Activated CD4-positive, alpha-beta T cell treated with anti-CD3 and anti-CD28 coated beads, Interleukin-10, Interleukin-2, amounts not matched to agents 100 ng/mL and 50 ng/mL, durations not matched to agents 16 hours and 8 hours (primary cell): ENCODE measurements at regions not wholly inside any gene's neighbourhood (a gene's known extent, or its start where the extent isn't known, plus 50 kb on each side); places are given as distances from the start of the nearest gene placed in this dataset.
"Not testable (repeated sequence)": the region's sequence is repeated elsewhere in the genome, so short reads cannot be mapped to it uniquely, and the experiment has no call there.

Experiments used
- DNase-seq: peaks from one replicate; pipeline ENCODE4 v3.0.0-alpha.2; 2020

DNA sequence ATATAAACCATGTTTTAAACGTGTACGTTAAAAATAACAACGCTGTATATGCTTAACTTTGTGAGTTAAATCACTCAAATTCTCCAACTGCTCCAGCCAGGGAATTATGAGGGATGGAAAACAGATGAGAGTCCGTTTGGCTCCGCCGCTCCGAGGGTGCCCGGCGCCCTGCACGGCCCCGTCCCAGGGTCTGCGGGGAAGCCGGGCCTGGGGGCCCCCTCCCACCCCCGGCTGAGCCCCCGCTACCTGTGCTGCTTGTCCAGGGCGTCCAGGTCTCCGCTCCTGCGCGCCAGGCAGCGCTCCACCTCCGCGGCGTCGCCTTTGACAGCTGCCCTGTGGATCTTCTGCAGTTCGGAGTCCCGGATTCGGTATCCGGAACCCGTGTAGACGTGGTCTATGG lies 415.5 kb downstream of the FOXD4L4 start:
- DNase-seq, result not testable (repeated sequence)

DNA sequence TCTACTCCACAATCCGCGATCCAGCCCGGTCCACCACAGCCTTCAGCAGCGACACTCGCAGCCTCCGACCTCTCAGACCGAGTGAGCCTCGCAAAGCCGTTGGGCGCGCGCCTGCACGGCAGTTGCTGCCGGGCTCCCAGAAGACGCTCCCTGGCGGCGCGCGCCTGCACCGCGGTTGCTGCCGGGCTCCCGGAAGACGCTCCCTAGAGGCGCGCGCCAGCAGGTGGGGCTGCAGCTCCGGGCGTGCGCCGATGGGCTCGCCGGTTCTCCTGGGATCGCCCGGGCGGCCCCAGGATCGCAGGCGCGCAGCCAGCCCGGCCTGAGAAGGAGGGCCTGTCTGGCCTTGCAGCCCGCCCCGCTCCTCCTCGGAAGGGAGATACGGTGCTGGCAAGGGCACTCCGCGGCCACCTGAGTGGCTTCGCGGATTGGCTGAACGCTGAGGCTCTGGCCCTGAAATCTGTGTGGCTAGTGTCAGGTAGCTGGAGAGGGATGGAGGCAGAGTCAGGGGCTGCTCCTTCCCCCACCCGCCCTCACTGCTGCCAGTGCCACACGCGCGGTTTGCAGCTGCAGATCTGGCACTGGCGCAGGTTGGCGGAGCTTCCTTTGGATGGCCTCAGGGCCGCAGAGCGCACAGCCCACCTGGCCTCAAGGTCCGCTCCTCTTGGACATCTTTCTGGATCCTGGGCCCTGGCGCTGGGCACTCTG lies 416.2 kb downstream of the FOXD4L4 start:
- peak; percentile 68 for DNase-seq

DNA sequence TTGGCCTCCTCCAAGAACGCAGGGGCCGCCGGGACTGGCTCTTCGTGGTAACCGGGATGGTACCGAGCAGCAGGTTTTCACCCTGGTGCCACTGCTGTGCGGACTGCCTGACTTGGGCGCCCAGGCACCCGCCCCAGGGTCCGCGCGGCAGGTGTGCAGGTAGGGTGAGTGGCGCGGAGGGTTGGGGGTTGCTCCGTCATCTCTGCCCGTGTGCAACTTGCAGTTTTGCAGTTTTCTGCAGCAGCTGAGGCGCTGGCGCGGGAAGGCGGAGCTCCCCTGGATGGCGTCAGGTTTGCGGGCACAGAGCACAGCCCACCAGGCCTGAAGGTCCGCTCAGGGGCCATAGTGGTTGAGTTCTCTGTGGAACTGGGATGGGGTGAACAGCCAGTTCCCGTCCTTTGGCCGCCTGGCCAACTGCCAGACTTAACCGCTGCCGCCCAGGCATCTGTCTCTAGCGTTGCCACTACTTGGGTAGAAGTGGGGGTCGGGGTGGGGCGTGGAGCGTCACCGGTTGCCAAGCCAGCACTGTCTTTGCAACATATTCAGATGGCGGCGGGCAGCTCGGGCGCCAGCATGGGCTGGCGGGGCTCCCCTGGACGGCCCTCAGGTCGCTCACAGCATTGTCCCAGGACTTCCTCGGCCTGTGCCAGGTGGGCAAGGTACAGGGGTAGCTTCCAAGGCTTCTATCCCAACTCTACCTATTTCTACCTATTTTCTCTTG lies 417.2 kb downstream of the FOXD4L4 start:
- peak; percentile 4 for DNase-seq

DNA sequence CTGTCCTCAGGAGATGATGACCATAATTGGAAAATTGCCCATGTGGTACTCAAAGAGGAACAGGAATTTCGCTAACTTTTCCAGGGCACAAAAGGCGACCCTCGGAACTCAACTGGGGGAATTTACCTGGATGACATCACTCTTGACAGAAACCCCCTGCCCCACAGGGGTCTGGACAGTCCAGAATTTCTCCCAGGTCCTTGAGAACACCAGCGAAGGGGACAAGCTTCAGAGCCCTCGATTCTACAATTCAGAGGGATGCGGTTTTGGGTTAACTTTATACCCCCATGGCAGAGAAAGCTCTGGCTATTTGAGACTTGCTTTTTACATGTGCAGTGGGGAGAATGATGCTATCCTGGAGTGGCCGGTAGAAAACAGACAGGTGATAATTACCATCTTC lies 445.4 kb downstream of the FOXD4L4 start:
- not testable (repeated sequence) for DNase-seq

DNA sequence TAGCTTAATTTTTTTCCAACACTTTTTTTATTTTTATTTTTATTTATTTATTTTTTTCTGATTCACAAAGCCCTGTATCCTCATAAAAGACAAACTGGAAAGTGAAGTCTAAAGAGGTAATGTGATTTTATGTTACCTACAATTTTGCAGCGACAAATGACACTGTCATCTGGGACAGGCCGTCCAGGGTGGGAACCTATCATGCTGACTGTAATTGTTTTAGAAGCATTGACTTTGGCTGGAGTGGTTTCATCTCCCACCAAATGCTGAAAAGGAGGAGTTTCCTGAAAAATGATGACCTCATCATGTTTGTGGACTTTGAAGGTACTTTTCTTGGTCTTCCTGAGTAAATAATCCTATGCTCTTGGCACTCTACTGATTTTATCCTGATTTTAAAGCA lies 446.7 kb downstream of the FOXD4L4 start:
- not testable (repeated sequence) for DNase-seq

DNA sequence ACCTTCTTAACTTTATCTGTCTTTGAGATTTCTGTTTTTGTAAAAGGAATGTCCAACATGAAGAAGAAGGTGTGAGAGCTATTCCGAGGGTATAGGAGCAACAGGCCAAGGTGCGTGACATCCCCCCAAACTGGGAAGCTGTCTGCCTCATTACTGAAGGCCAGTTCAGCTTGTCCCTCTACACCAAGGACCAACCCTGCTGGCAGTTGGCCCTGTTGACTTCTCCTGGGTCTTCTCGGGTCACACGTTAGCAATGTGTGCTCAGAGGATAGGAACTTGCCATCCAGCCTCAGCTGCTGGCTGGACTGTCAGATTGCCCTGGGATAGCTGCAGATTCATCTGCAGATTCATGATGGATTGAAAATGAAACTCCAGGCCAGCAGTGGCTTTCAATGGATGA lies 460.3 kb downstream of the FOXD4L4 start:
- not testable (repeated sequence) for DNase-seq

DNA sequence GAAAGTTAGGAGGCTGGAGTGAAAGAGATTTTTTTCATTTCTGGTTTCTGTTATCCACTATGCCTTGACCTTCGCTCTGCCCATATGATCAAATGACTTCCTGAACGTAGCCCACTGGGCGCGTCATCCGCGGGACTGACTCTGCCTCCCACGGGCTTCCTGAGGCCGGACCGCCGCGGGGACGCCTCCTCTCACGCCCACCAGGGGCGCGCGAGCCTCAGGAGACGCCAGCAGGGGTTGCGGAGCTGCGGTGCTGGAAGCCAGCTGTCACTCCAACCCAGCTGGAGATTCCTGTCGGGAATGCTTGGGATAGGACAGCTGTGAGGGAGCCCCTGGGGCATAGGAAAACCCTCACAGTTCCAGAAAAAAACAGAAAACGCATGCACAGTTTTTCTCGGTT lies 461.5 kb downstream of the FOXD4L4 start:
- not testable (repeated sequence) for DNase-seq

DNA sequence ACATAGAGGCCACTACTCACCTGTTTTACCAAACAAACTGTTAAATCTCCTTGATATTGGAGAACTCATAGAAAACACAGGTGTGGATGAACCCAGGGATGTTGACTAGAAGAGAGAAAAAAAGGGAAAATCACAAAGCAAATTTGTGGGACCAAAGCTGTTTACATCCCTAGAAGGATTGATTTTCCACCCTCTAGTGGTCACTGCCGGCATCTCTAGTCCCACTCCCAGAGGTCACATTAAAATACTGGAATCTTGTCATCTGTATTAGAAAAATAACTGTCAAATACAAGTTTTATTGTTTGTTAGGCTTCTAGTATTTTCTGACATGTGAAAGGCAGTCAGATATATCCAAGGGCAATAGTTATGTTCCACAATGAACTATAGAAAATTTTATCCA lies 469.7 kb downstream of the FOXD4L4 start:
- not testable (repeated sequence) for DNase-seq

DNA sequence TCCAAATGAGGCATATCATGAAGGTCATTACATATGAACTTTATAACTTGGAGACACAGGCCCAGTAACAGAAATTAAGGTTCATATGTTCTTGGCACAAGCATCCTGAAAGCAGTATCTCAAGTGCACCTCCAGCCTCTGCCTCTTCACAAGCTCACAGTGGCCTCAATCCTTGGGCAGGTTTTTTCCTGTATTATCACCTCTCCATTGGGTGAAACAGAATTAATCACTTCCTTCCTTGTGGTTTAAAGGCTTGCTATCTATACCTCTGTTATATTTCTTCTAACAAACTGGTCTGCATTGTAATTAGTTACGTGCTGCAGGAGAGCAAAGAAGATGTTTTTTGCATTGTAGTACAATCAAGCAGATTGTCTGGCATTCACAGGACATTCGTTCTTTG lies 471.0 kb downstream of the FOXD4L4 start:
- DNase-seq, result not testable (repeated sequence)

DNA sequence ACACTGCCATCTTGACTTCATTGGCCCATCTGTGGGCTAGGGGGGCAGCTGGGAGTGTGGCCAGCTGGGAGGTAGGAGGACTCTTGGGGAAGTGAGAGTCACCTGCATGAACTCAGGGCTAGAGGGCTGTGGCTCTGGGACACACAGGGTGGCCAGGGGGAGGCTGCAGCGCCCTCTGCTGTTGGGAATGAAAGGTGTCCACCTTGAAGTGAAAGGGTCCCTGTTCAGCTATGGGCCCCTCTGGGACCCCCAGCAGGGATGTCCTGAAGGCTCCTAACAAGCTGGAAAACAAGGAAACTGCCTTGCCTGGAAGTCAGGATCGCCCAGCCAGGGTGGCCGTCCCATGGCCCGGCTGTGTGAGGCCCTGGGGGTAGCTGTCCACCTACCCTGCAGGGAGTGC lies 507.8 kb downstream of the FOXD4L4 start:
- not testable (repeated sequence) for DNase-seq

DNA sequence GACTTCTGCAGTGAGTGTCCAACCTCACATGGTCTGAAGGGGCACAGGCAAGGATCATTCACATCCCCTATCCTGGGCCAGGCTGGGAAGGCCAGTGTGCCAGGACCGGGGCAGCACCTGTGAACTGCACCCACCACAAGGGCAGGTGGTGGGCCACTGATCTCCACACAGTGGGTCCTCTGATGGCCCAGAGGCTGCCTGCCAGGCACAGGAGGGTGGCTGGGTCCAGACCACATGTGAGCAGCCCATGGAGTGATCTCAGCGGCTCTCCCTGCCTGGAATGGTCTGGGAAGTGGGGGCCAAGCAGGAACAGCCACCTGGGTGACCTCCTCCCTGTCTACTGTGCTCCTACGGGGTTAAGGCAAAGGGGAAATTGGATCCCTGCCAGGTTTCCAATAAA lies 508.5 kb downstream of the FOXD4L4 start:
- not testable (repeated sequence) for DNase-seq

DNA sequence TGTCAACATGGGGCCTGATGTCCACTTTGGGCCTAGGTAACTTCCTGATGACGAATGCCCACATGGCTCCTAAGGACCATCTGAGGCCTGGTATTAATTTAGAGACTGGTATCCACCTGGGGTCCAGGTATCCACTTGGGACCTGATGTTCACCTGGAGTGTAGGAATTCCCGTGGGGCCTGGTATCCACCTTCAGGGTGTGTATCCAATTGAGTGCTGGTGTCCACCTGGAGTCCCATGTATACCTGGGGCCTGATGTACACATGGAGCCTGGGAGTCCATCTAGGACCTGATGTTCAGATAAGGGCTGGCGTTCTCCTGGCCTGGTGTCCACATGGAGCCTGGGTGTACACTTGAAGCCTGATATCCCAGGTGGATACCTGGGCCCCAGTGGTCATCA lies 520.6 kb downstream of the FOXD4L4 start:
- DNase-seq, result not testable (repeated sequence)

DNA sequence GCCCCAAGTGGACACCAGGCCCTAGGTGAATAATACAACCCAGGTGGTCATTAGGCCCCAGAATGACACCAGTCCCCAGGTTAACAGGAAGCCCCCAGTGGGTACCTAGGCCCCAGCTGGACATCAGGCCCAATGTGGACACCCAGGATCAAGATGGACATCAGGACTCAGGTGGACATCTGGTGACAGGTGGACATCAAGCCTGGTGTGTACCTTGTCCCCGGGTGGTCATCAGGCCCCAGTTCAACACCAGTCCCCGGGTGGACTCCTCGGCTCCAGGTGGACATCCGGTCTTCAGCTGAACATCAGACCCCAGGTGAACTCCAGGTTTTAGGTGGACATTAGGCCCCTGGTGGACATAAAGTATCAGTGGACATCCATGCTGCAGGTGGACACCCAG lies 524.6 kb downstream of the FOXD4L4 start:
- not testable (repeated sequence) for DNase-seq

DNA sequence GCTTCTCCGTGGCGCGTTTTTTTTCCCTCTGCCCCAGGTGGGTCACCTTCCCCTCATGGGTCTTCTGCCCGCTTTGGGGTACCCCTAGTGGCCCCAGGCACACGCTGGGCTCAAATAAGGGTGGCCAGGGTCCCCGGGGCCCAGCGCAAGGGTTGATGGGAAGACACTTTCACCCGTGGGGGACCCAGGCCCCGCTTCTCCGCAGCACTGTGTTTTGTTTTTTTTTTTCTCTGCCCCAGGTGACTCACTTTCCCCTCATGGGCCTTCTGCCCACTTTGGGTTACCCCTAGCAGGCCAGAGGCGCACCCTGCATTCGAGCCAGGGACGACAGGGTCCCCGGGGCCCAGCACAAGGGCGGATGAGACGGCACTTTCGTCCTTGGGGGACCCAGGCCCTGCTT lies 526.7 kb downstream of the FOXD4L4 start:
- not testable (repeated sequence) for DNase-seq

DNA sequence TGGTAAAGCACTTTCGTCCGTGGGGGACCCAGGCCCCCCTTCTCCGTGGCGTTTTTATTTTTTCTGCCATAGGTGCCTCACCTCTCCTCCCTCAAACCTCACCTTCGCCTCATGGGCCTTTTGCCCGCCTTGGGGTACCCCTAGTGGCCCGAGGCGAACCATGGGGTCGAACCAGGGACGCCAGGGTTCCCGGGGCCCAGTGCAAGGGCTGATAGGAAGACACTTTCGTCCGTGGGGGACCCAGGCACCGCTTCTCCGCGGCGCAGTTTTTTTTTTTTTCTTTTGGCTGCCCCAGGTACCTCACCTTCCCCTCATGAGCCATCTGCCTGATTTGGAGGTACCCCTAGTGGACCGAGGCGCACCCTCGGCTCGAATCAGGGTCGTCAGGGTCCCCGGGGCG lies 527.8 kb downstream of the FOXD4L4 start:
- not testable (repeated sequence) for DNase-seq

DNA sequence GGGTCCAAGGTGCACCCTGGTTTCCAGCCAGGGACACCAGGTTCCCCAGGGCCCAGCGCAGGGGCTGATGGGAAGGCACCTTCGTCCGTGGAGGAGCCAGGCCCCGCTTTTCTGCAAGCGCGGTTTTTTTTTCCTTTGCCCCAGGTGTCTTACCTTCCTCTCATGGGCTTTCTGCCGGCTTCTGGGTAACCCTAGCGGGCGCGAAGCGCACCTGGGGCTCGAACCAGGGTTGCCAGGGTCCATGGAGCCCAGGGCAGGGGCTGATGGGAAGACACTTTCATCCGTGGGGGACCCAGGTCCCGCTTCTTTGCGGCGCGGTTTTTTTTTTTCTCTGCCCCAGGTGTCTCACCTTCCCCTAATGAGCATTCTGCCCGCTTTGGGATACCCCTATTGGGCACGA lies 529.3 kb downstream of the FOXD4L4 start:
- DNase-seq, result not testable (repeated sequence)

DNA sequence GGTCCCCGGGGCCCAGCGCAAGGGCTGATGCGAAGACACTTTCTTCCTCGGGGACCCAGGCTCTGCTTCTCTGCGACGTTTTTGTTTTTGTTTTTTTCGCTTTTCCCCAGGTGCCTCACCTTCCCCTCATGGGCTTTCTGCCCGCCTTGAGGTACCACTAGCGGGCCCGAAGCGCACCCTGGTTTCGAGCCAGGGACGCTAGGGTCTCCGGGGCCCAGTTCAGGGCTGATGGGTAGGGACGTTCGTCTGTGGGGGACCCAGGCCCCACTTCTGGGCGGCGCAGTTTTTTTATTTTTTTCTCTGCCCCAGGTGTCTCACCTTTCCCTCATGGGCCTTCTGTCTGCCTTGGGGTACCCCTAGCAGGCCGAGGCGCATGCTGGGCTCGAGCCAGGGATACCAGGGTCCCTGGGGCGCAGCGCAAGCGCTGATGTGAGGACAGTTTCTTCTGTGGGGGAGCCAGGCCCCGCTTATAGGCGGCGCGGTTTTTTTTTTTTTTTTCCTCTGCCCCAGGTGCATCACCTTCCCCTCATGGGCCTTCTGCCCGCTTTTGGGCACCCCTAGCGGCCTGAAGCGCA lies 530.0 kb downstream of the FOXD4L4 start:
- DNase-seq, result not testable (repeated sequence)

DNA sequence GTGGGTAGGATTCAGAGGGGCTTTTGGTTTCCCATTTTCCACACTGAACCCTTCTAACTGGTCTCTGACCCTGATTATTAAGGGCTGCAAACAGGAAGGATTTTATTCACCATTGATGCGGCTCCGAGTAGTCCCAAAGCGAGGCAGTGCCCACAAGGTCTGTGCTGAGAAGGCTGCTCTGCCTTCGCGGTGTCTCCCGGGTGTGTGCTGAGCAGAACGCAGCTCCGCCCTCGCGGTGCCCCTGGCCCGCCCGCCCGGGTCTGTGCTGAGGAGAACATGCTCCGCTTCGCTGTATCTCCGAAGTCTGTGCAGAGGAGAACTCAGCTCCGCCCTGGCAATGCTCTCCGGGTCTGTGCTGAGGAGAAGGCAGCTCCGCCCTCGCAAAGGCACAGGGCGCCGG lies 530.7 kb downstream of the FOXD4L4 start:
- DNase-seq, result peak; percentile 14

DNA sequence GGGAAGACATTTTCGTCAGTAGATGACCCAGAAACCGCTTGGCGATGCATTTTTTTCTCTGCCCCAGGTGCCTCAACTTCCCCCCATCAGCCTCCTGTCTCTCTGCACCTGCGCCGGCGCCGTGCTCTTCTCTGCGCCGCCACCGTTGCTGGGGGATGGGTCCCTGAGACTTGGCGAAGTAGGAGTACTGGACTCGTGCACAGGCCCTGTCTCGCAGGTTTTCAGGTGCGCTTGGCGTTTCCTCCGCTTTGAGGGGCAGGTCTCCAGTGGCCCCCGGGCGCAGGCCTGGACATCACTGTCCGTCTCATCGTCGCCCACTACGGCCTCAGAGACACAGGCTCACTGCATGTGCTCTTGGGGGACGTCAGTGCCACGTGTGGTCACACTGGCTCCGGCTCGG lies 532.1 kb downstream of the FOXD4L4 start:
- not testable (repeated sequence) for DNase-seq

DNA sequence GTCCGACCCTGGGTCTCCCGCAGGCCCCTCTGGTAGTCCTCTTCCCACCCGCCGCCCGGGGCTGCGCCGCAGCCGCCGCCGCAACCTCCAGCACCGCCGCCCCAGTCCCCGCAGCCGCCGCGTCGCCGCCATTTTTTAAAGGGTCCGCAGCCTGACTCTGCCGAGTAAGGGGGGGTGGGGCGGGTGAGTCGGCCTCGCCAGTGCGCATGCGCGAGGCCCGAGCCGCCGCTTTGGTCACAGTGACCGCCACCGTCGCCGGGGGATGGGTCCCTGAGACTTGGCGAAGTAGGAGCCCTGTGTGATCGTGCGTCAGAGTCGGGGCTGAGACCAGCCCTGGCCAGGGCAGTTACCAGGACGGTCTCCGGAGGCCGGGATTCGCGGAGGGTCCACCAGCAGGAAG lies 532.8 kb downstream of the FOXD4L4 start:
- DNase-seq, result peak; percentile 68

DNA sequence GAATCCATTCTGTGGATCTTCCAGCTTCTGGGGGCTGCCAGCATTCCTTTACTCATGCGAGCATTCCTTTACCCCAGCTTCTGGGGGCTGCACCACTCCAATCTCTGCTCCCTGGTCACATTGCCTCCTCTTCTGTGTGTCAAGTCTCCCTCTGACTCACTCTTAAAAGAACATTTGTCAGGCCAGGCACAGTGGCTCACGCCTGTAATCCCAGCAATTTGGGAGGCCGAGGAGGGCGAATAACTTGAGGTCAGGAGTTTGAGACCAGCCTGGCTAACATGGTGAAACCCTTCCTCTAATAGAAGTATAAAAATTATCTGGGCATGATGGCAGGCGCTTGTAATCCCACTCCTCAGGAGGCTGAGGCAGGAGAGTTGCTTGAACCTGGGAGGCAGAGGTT lies 541.9 kb downstream of the FOXD4L4 start:
- not testable (repeated sequence) for DNase-seq
